ENCODE measurements at regions not wholly inside any gene's neighbourhood (a gene's known extent, or its start where the extent isn't known, plus 50 kb on each side); places are given as distances from the start of the nearest gene placed in this dataset.

DNA sequence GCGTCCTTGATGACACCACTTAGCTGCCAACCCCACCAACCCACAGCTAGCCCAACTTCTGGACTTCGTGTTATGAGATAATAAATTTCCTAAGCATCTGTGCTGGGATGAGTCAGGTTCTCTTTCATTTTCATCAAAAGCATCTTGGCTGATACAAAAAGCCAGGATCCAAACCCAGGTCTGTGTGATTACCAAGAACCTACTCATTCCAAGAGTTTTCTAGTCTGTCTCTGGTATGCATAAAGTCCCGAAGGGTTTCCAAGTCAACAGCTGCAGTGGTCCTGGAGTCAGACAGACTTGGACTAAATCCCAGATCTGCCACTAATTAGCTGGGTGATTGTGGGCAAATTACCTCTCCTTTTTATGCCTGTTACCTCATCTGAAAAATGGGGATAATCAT lies 55.5 kb upstream of the SERP2 start:
- H3K27ac ChIP-seq (ENCODE audit: extremely low read length, insufficient read depth, low read length) = no peak overlapping the region
- FAIRE-seq (no peak), DNase-seq (ENCODE audit: low spot score) (no peak), ATAC-seq (no peak)
- in situ Hi-C loops (cut with HindIII; ENCODE audit: extremely low pct_ligation_motif_present, low pct_unique_long_range_greater_than_20kb) = no loop called here
- H3K36me3 ChIP-seq (replicated peaks in 1 of 2; ENCODE audit: control insufficient read depth in 1 of 2, insufficient read depth in 2 of 2, low read length in 2 of 2) = no peaks in the 10 kb centered on the region
- no peaks in the 10 kb centered on the region for H4K20me1 ChIP-seq (ENCODE audit: insufficient read depth, low read length)
- BruUV-seq (replicated peaks) = no TSS peak
- H3K9ac ChIP-seq (ENCODE audit: insufficient read depth, low read depth, low read length) = no peak overlapping the region
- intact Hi-C loops (cut with micrococcal nuclease; ENCODE audit: unreplicated experiment) = no loop called here
- no peak overlapping the region for H3K4me2 ChIP-seq (ENCODE audit: low read depth, low read length)
- no peak for TF ChIP-seq ZMAT3 (CRISPR knock-in tag; conservative IDR thresholded peaks at IDR 0.05)
- no peak for TF ChIP-seq FOXK1 (CRISPR knock-in tag; IDR thresholded peaks at IDR 0.05; ENCODE audit: borderline replicate concordance, low read depth)
- no peak for TF ChIP-seq KDM1A (CRISPR knock-in tag; IDR thresholded peaks at IDR 0.05)
- TF ChIP-seq CSRNP1 (CRISPR knock-in tag; IDR thresholded peaks at IDR 0.05) = no peak
- no peak for TF ChIP-seq ZNF44 (CRISPR knock-in tag; IDR thresholded peaks at IDR 0.05)
- no peak for TF ChIP-seq CHD2 (IDR thresholded peaks at IDR 0.05; ENCODE audit: low read depth, low read length)
- no peaks in the 10 kb centered on the region for H3K4me1 ChIP-seq (ENCODE audit: insufficient read depth, low read length)
- POLR2A ChIA-PET = no interaction called here
- no peak overlapping the region for H3K4me3 ChIP-seq (replicated peaks in 1 of 3; ENCODE audit: insufficient read depth in 1 of 3, low read depth in 2 of 3, low read length in 3 of 3)
- no peaks in the 10 kb centered on the region for H3K79me2 ChIP-seq (ENCODE audit: insufficient read depth, low read length)
- H3K27me3 ChIP-seq (ENCODE audit: control insufficient read depth in 1 of 2, insufficient read depth in 2 of 2, low read length in 2 of 2) = no peaks in the 10 kb centered on the region
- H3K9me3 ChIP-seq (ENCODE audit: low read length) = no peaks in the 10 kb centered on the region
- 18% methylated on average over 3 of the region's 3 CpGs for WGBS (ENCODE audit: low lambda C conversion rate)
- H2AFZ ChIP-seq (ENCODE audit: low read length) = no peak overlapping the region
- CTCF ChIA-PET (ENCODE audit: low intra/inter-chr PET ratio, low total read pairs) = no interaction called here

DNA sequence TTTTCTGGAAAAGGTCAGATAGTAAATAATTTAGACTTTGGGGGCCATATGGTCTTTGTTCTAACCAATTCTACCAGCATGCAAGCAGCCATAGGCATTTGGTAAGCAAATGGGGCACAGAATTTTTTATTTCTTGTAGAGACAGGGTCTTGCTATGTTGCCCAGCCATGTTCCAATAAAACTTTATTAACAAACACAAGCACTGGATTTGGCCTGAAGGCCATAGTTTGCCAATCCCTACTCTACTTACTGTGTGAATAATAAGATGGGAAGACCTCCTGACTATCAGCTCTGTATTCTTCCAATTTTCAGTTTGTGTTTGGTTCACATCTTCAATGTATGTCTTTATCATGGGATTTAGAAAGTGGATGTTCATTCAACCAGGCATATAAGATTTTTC lies 53.0 kb upstream of the SERP2 start:
- BruUV-seq (replicated peaks) = no TSS peak
- no peak for FAIRE-seq
- intact Hi-C loops (cut with micrococcal nuclease; ENCODE audit: unreplicated experiment) (no loop called here), in situ Hi-C loops (cut with HindIII; ENCODE audit: extremely low pct_ligation_motif_present, low pct_unique_long_range_greater_than_20kb) (no loop called here)
- ATAC-seq = no peak
- no peak overlapping the region for H2AFZ ChIP-seq (ENCODE audit: low read length)
- H3K27me3 ChIP-seq (ENCODE audit: control insufficient read depth in 1 of 2, insufficient read depth in 2 of 2, low read length in 2 of 2) = no peaks in the 10 kb centered on the region
- no peak overlapping the region for H3K9ac ChIP-seq (ENCODE audit: insufficient read depth, low read depth, low read length)
- ChIA-PET POLR2A (no interaction called here), CTCF (ENCODE audit: low intra/inter-chr PET ratio, low total read pairs) (no interaction called here)
- no peak for DNase-seq (ENCODE audit: low spot score)
- H3K4me3 ChIP-seq (replicated peaks in 1 of 3; ENCODE audit: insufficient read depth in 1 of 3, low read depth in 2 of 3, low read length in 3 of 3) = no peak overlapping the region
- no peaks in the 10 kb centered on the region for H3K36me3 ChIP-seq (replicated peaks in 1 of 2; ENCODE audit: control insufficient read depth in 1 of 2, insufficient read depth in 2 of 2, low read length in 2 of 2)
- H3K9me3 ChIP-seq (ENCODE audit: low read length) = no peaks in the 10 kb centered on the region
- H3K79me2 ChIP-seq (ENCODE audit: insufficient read depth, low read length) = no peaks in the 10 kb centered on the region
- no peaks in the 10 kb centered on the region for H4K20me1 ChIP-seq (ENCODE audit: insufficient read depth, low read length)
- H3K4me1 ChIP-seq (ENCODE audit: insufficient read depth, low read length) = no peaks in the 10 kb centered on the region
- no peak overlapping the region for H3K27ac ChIP-seq (ENCODE audit: extremely low read length, insufficient read depth, low read length)
- no peak overlapping the region for H3K4me2 ChIP-seq (ENCODE audit: low read depth, low read length)
- TF ChIP-seq ZNF432 (CRISPR knock-in tag; IDR thresholded peaks at IDR 0.05; ENCODE audit: borderline replicate concordance) (no peak), KLF11 (CRISPR knock-in tag; IDR thresholded peaks at IDR 0.05) (no peak), ERF (CRISPR knock-in tag; IDR thresholded peaks at IDR 0.05) (no peak), RXRA (CRISPR knock-in tag; IDR thresholded peaks at IDR 0.05) (no peak), TBL1XR1 (IDR thresholded peaks at IDR 0.05; ENCODE audit: borderline replicate concordance, low read length, partially characterized antibody) (no peak), FOXP1 (IDR thresholded peaks at IDR 0.05) (no peak), FOXP1 (CRISPR knock-in tag; IDR thresholded peaks at IDR 0.05) (no peak), MEIS2 (CRISPR knock-in tag; IDR thresholded peaks at IDR 0.05) (no peak), ZNF674 (CRISPR knock-in tag; IDR thresholded peaks at IDR 0.05; ENCODE audit: low read depth) (no peak), CBX2 (IDR thresholded peaks at IDR 0.05; ENCODE audit: low read depth, low read length) (no peak), CBX2 (CRISPR knock-in tag; IDR thresholded peaks at IDR 0.05; ENCODE audit: low read depth) (no peak), NFE2 (CRISPR knock-in tag; IDR thresholded peaks at IDR 0.05) (no peak), ZZZ3 (CRISPR knock-in tag; IDR thresholded peaks at IDR 0.05; ENCODE audit: borderline replicate concordance) (no peak), HNRNPLL (IDR thresholded peaks at IDR 0.05; ENCODE audit: low read depth, low read length, poor library complexity, severe bottlenecking) (no peak), GFI1 (CRISPR knock-in tag; IDR thresholded peaks at IDR 0.05; ENCODE audit: borderline replicate concordance) (no peak)
- TF ChIP-seq, protein P1, sequence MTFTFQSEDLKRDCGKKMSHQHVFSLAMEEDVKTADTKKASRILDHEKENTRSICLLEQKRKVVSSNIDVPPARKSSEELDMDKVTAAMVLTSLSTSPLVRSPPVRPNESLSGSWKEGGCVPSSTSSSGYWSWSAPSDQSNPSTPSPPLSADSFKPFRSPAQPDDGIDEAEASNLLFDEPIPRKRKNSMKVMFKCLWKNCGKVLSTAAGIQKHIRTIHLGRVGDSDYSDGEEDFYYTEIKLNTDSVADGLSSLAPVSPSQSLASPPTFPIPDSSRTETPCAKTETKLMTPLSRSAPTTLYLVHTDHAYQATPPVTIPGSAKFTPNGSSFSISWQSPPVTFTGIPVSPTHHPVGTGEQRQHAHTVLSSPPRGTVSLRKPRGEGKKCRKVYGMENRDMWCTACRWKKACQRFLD (CRISPR knock-in tag; IDR thresholded peaks at IDR 0.05; ENCODE audit: borderline replicate concordance) = no peak
